Spleen (tissue), 7 donors: ENCODE measurements at regions not wholly inside any gene's neighbourhood (a gene's known extent, or its start where the extent isn't known, plus 50 kb on each side); places are given as distances from the start of the nearest gene placed in this dataset.

ENCODE experiments used
- CTCF ChIP-seq, 11 experiments: fragments of 200-600 bp in 7 of 11; fragments of 450-650 bp in 4 of 11; sonication (generic) in 4 of 11; IDR thresholded peaks in 8 of 11; conservative IDR thresholded peaks in 3 of 11; 1 replicate in 7 of 11; 2 replicates in 4 of 11; pipeline versions ENCODE4 v1.4.0 to v1.8.0; 2016 to 2021; ENCODE audit warnings: antibody characterized with exemption in 11 of 11, inconsistent platforms in 4 of 11, mild to moderate bottlenecking in 1 of 11
- POLR2A ChIP-seq, 3 donors: fragments of 450-650 bp; IDR thresholded peaks; one replicate each; pipeline ENCODE4 v1.5.1; 2017; ENCODE audit warnings: antibody characterized with exemption in 3 of 3, mild to moderate bottlenecking in 1 of 3
- POLR2AphosphoS5 ChIP-seq, 3 donors: sonication (generic); formaldehyde crosslinking; IDR thresholded peaks; one replicate each; pipeline ENCODE4 v1.5.1; 2017; ENCODE audit warnings: antibody characterized with exemption in 3 of 3
- donor health status: DM: no; HTN: no; CAD: no; lungs with moderate emphysema.
- donor health status: DM: no; HTN: no; CAD: no.
- donor health status: DM: no; HTN: no; CAD: no.

- TF ChIP-seq CTCF (IDR thresholded peaks at IDR 0.05 in 8 of 11, conservative IDR thresholded peaks at IDR 0.05 in 3 of 11) (no peak), POLR2A (IDR thresholded peaks at IDR 0.05) (no peak), POLR2AphosphoS5 (IDR thresholded peaks at IDR 0.05) (no peak)
Measured at GRCh38 chr1:95536501-95536900, 302.5 kb downstream of the RWDD3 start.
